ENCODE measurements at regions not wholly inside any gene's neighbourhood (a gene's known extent, or its start where the extent isn't known, plus 50 kb on each side); places are given as distances from the start of the nearest gene placed in this dataset.

- no peak overlapping the region for H3K4me3 ChIP-seq (ENCODE audit: low read depth, low read length)
- DNase-seq (ENCODE audit: low read depth) = no peak
- TF ChIP-seq, protein P1, sequence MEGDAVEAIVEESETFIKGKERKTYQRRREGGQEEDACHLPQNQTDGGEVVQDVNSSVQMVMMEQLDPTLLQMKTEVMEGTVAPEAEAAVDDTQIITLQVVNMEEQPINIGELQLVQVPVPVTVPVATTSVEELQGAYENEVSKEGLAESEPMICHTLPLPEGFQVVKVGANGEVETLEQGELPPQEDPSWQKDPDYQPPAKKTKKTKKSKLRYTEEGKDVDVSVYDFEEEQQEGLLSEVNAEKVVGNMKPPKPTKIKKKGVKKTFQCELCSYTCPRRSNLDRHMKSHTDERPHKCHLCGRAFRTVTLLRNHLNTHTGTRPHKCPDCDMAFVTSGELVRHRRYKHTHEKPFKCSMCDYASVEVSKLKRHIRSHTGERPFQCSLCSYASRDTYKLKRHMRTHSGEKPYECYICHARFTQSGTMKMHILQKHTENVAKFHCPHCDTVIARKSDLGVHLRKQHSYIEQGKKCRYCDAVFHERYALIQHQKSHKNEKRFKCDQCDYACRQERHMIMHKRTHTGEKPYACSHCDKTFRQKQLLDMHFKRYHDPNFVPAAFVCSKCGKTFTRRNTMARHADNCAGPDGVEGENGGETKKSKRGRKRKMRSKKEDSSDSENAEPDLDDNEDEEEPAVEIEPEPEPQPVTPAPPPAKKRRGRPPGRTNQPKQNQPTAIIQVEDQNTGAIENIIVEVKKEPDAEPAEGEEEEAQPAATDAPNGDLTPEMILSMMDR (IDR thresholded peaks at IDR 0.05; ENCODE audit: control insufficient read depth, extremely low read depth, insufficient read depth) = no peak
These were observed 107.6 kb downstream of the RMI2 start for GRCh38 chr16:11452746-11453389.

DNA sequence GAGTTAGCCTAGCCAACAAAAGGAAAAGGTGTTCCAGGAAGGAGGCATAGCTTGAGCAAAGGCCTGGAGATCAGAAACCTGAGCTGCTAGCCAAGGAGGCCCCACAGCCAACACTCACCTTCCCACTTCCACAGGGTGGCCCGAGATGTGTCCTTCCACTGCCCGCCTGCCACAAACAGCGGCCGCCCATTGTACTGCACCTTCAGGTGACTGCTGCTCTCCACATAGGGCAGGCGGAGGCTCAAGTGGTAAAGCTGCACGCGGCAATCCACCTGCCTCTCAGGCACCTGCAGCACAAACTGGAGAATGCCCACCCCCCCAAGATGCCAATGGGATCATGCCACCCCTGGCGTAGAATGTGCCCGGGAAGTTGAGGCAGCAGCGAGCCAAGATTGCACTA is 111.5 kb downstream of the RMI2 start:
- H3K4me3 ChIP-seq (ENCODE audit: low read depth, low read length) = no peak overlapping the region
- no peak for DNase-seq (ENCODE audit: low read depth)
- TF ChIP-seq, protein P1 (IDR thresholded peaks at IDR 0.05; ENCODE audit: control insufficient read depth, extremely low read depth, insufficient read depth) = no peak

GRCh38 chr16:11459722-11460121 is 114.5 kb downstream of the RMI2 start:
- no peak for DNase-seq (ENCODE audit: low read depth)
- H3K4me3 ChIP-seq (ENCODE audit: low read depth, low read length) = no peak overlapping the region
- TF ChIP-seq, protein P1 (IDR thresholded peaks at IDR 0.05; ENCODE audit: control insufficient read depth, extremely low read depth, insufficient read depth) = no peak

DNA sequence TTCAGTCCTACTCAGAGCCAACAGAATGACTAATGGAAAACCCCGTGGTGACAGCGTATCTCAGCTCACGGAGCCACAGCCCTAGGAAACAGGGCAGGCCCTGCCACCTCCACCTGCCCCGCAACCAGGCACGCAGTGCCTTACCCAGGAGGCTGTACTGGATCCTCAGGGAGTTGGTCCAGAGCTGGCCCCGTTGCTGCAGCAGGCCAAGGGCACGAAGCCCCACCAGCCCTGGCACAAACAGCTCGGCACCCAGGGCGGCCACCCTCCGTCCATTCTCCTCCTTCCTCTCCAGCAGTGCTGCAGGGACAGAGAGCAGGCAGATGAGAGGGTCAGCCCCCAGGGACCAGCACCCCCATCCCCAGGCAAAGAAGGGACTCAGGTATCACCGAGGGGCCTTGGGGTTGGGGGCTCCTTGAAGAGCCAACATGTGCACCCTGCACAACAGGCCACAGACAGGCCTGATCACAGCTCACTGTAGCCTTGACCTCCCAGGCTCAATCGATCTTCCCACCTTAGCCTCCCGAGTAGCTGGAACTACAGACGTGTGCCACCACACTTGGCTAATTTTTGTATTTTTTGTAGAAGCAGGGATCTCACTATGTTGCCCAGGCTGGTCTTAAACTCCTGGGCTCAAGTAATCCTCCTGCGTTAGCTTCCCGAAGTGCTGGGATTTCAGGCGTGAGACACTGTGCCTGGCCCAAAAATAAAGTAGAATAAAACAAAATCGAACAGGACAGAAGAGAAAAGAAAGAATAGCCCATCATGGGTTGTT is 115.7 kb downstream of the RMI2 start:
- TF ChIP-seq, protein P1 (IDR thresholded peaks at IDR 0.05; ENCODE audit: control insufficient read depth, extremely low read depth, insufficient read depth) = no peak
- DNase-seq (ENCODE audit: low read depth) = no peak
- no peak overlapping the region for H3K4me3 ChIP-seq (ENCODE audit: low read depth, low read length)

- no peak overlapping the region for H3K4me3 ChIP-seq (ENCODE audit: low read depth, low read length)
- no peak for DNase-seq (ENCODE audit: low read depth)
- TF ChIP-seq, protein P1 (IDR thresholded peaks at IDR 0.05; ENCODE audit: control insufficient read depth, extremely low read depth, insufficient read depth) = no peak
These were observed 116.3 kb downstream of the RMI2 start for GRCh38 chr16:11461595-11461990.

DNA sequence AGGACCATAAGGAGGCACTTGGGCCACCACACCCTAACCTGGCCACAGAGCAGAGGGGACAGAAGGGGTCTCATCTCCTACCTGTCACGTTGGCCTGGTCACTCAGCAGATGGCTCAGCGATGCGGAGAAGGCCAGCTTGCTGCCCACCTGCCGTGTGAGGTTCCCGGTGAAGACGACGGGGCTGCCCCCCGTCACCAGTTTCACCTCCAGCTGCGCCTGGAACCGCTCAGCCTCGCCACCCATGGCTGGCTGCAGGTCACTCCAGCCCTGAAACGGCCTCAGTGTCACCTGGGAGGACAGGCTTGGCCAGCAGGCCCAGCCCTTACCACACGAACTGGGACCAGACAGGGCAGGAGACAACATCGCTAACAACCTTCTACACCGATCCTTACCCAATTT is 116.8 kb downstream of the RMI2 start:
- TF ChIP-seq, protein P1 (IDR thresholded peaks at IDR 0.05; ENCODE audit: control insufficient read depth, extremely low read depth, insufficient read depth) = no peak
- no peak overlapping the region for H3K4me3 ChIP-seq (ENCODE audit: low read depth, low read length)
- DNase-seq (ENCODE audit: low read depth) = no peak
